SK-N-SH (cell line): ENCODE measurements at regions not wholly inside any gene's neighbourhood (a gene's known extent, or its start where the extent isn't known, plus 50 kb on each side); places are given as distances from the start of the nearest gene placed in this dataset.

Source experiments
- POLR2AphosphoS5 ChIP-seq: IDR thresholded peaks from 2 replicates; pipeline ENCODE4 v1.6.1; 2012; ENCODE audit warnings: low read depth, low read length
- REST ChIP-seq: IDR thresholded peaks from 2 replicates; pipeline ENCODE4 v1.6.1; 2012; ENCODE audit warnings: mild to moderate bottlenecking, low read depth, low read length, moderate library complexity
- TF ChIP-seq, protein P1 (sequence below): fragments of 200-600 bp; sonication (generic); IDR thresholded peaks from 2 replicates; pipeline ENCODE4 v1.6.1; 2017; ENCODE audit warnings: antibody characterized with exemption, mild to moderate bottlenecking, moderate library complexity

GRCh38 chr12:93954166-93955112 lies 193.9 kb upstream of the PLXNC1 start:
- TF ChIP-seq REST = no peak
- no peak for TF ChIP-seq POLR2AphosphoS5
- TF ChIP-seq, protein P1, sequence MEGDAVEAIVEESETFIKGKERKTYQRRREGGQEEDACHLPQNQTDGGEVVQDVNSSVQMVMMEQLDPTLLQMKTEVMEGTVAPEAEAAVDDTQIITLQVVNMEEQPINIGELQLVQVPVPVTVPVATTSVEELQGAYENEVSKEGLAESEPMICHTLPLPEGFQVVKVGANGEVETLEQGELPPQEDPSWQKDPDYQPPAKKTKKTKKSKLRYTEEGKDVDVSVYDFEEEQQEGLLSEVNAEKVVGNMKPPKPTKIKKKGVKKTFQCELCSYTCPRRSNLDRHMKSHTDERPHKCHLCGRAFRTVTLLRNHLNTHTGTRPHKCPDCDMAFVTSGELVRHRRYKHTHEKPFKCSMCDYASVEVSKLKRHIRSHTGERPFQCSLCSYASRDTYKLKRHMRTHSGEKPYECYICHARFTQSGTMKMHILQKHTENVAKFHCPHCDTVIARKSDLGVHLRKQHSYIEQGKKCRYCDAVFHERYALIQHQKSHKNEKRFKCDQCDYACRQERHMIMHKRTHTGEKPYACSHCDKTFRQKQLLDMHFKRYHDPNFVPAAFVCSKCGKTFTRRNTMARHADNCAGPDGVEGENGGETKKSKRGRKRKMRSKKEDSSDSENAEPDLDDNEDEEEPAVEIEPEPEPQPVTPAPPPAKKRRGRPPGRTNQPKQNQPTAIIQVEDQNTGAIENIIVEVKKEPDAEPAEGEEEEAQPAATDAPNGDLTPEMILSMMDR = no peak
